ENCODE measurements at regions not wholly inside any gene's neighbourhood (a gene's known extent, or its start where the extent isn't known, plus 50 kb on each side); places are given as distances from the start of the nearest gene placed in this dataset.
A peak's percentile ranks its signal among the peaks of the same experiment; 100 is the strongest.

GRCh38 chr10:104579136-104579535 lies 62.0 kb upstream of the SORCS3 start:
- Histone ChIP-seq H3K9me3 (no peaks in the 10 kb centered on the region), H3K4me1 (peaks cover 0 to 7% (median 0%) of the 10 kb centered on the region in 4 donors), H3K36me3 (no peaks in the 10 kb centered on the region), H3K27me3 (peaks cover 0 to 26% (median 0%) of the 10 kb centered on the region in 4 donors), H3K4me3 (no peak overlapping the region), H3K27ac (replicated peaks in 1 of 4) (no peak overlapping the region)
- TF ChIP-seq POLR2AphosphoS5 (IDR thresholded peaks at IDR 0.05) (no peak), CTCF (IDR thresholded peaks at IDR 0.05) (no peak), POLR2A (IDR thresholded peaks at IDR 0.05; ENCODE audit: low read depth) (no peak), EP300 (IDR thresholded peaks at IDR 0.05) (no peak)
- WGBS, result 76% methylated on average over 6 of the region's 6 CpGs
- peak; percentile 87 for DNase-seq (ENCODE audit: extremely low spot score)
- intact Hi-C loops (cut with DNase I), result no loop called here

GRCh38 chr10:104580321-104580720 lies 60.8 kb upstream of the SORCS3 start:
- no peaks in the 10 kb centered on the region for H3K36me3 ChIP-seq
- intact Hi-C loops (cut with DNase I), result loop anchor here (10.0 kb wide), 1 partner anchor 344 kb away; no protein-coding TSS in a partner anchor
- peaks cover 0 to 23% (median 0%) of the 10 kb centered on the region in 4 donors for H3K27me3 ChIP-seq
- no peak for TF ChIP-seq POLR2AphosphoS5 (IDR thresholded peaks at IDR 0.05)
- no peak for TF ChIP-seq CTCF (IDR thresholded peaks at IDR 0.05)
- no peak for TF ChIP-seq POLR2A (IDR thresholded peaks at IDR 0.05; ENCODE audit: low read depth)
- TF ChIP-seq EP300 (IDR thresholded peaks at IDR 0.05), result no peak
- H3K9me3 ChIP-seq, result no peaks in the 10 kb centered on the region
- DNase-seq (ENCODE audit: extremely low spot score), result peak; percentile 68
- peaks cover 0 to 7% (median 0%) of the 10 kb centered on the region in 4 donors for H3K4me1 ChIP-seq
- no peak overlapping the region for H3K4me3 ChIP-seq
- WGBS, result 53% methylated on average over 13 of the region's 13 CpGs
- H3K27ac ChIP-seq (replicated peaks in 1 of 4), result no peak overlapping the region

GRCh38 chr10:104580774-104581675 lies 60.1 kb upstream of the SORCS3 start:
- no peak for TF ChIP-seq POLR2AphosphoS5 (IDR thresholded peaks at IDR 0.05)
- TF ChIP-seq CTCF (IDR thresholded peaks at IDR 0.05), result peak; percentile 63 to 91 (median 78)
- Histone ChIP-seq H3K4me3 (no peak overlapping the region), H3K27ac (replicated peaks in 1 of 4) (no peak overlapping the region), H3K36me3 (no peaks in the 10 kb centered on the region), H3K4me1 (peaks cover 0 to 7% (median 0%) of the 10 kb centered on the region in 4 donors), H3K27me3 (peaks cover 0 to 23% (median 0%) of the 10 kb centered on the region in 4 donors), H3K9me3 (no peaks in the 10 kb centered on the region)
- WGBS, result 46% methylated on average over 20 of the region's 20 CpGs
- peak; percentile 92 for DNase-seq (ENCODE audit: extremely low spot score)
- intact Hi-C loops (cut with DNase I), result loop anchor here (10.0 kb wide), 1 partner anchor 344 kb away; no protein-coding TSS in a partner anchor

- intact Hi-C loops (cut with DNase I), result loop anchor here (10.0 kb wide), 1 partner anchor 343 kb away; no protein-coding TSS in a partner anchor
- WGBS, result 88% methylated on average over 5 of the region's 5 CpGs
Observed at GRCh38 chr10:104581884-104582601, 59.0 kb upstream of the SORCS3 start.

More at GRCh38 chr10:104581884-104582601, 59.0 kb upstream of the SORCS3 start:
- peaks cover 0 to 23% (median 0%) of the 10 kb centered on the region in 4 donors for H3K27me3 ChIP-seq
- H3K36me3 ChIP-seq, result no peaks in the 10 kb centered on the region
- H3K4me3 ChIP-seq, result no peak overlapping the region
- no peak overlapping the region for H3K27ac ChIP-seq (replicated peaks in 1 of 4)
- TF ChIP-seq POLR2AphosphoS5 (IDR thresholded peaks at IDR 0.05) (no peak), POLR2A (IDR thresholded peaks at IDR 0.05; ENCODE audit: low read depth) (no peak), CTCF (IDR thresholded peaks at IDR 0.05) (no peak), EP300 (IDR thresholded peaks at IDR 0.05) (no peak)
- DNase-seq (ENCODE audit: extremely low spot score), result no peak
- H3K4me1 ChIP-seq, result peaks cover 0 to 7% (median 0%) of the 10 kb centered on the region in 4 donors
- H3K9me3 ChIP-seq, result no peaks in the 10 kb centered on the region
